ENCODE measurements at regions not wholly inside any gene's neighbourhood (a gene's known extent, or its start where the extent isn't known, plus 50 kb on each side); places are given as distances from the start of the nearest gene placed in this dataset.

DNA sequence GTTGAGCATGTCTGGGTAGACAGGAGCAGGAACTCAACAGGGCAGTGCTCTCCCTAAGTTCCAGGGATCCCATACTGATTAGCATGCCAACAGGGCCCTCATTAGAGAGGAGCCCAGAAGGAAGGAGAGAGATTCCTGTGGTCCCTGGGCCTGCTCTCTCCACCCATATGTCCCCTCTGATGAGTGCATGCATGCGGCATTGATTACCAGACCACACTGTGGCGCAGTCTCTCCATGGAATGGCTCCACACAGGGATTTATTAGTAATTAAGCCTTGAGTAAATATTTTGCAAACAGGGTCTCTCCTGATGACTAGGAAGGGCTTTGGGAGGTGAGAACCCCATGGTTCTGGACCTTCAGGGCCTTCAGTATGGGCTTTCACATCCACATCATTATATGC lies 60.0 kb upstream of the ST8SIA2 start:
- H3K9me3 ChIP-seq (ENCODE audit: control insufficient read depth in 1 of 2, insufficient read depth in 1 of 2, low read depth in 1 of 2, low read length in 2 of 2), result no peaks in the 10 kb centered on the region
- H3K4me2 ChIP-seq (ENCODE audit: low read length), result no peak overlapping the region
- H4K20me1 ChIP-seq (ENCODE audit: insufficient read depth), result no peaks in the 10 kb centered on the region
- ATAC-seq (no peak), DNase-seq (ENCODE audit: low read depth, low spot score) (no peak)
- intact Hi-C loops (cut with micrococcal nuclease), result no loop called here
- H3K9me2 ChIP-seq (ENCODE audit: insufficient read depth), result no peaks in the 10 kb centered on the region
- TF ChIP-seq RAD21 (IDR thresholded peaks at IDR 0.05; ENCODE audit: low read depth) (0 out of 2 replicates have a peak, but pooled peaks have one; percentile 6), CEBPB (IDR thresholded peaks at IDR 0.05; ENCODE audit: low read depth) (no peak), POLR2A (IDR thresholded peaks at IDR 0.05; ENCODE audit: borderline replicate concordance, extremely low read depth, insufficient read depth, insufficient read length) (no peak), TCF7L2 (IDR thresholded peaks at IDR 0.05; ENCODE audit: borderline replicate concordance, extremely low read depth, insufficient read depth, insufficient read length) (no peak), ATF3 (IDR thresholded peaks at IDR 0.05) (no peak), POLR2AphosphoS5 (IDR thresholded peaks at IDR 0.05; ENCODE audit: low read depth, low read length) (no peak), SIN3A (IDR thresholded peaks at IDR 0.05; ENCODE audit: low read depth) (no peak), ZFX (IDR thresholded peaks at IDR 0.05) (no peak)
- TF ChIP-seq, protein P1, sequence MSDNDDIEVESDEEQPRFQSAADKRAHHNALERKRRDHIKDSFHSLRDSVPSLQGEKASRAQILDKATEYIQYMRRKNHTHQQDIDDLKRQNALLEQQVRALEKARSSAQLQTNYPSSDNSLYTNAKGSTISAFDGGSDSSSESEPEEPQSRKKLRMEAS (IDR thresholded peaks at IDR 0.05), result no peak
- H3K27me3 ChIP-seq (ENCODE audit: insufficient read depth, low read length), result peaks cover 5% of the 10 kb centered on the region; the same call in 1 of the 2 replicates
- ChIA-PET CTCF (no interaction called here), POLR2A (no interaction called here), RAD21 (ENCODE audit: low non-redundant PET in 1 of 2, low total read pairs in 2 of 2, uncharacterized antibody in 2 of 2, unreplicated experiment in 2 of 2) (no interaction called here)
- no peak overlapping the region for H3K4me3 ChIP-seq (replicated peaks in 1 of 2; ENCODE audit: low read depth in 1 of 2, low read length in 2 of 2)
- no peak overlapping the region for H3K27ac ChIP-seq (ENCODE audit: low read depth, low read length)
- no peaks in the 10 kb centered on the region for H3K4me1 ChIP-seq (ENCODE audit: control insufficient read depth in 1 of 2, insufficient read depth in 2 of 2, low read length in 2 of 2)
- H2AFZ ChIP-seq (ENCODE audit: low read depth, low read length, poor library complexity, severe bottlenecking), result no peak overlapping the region
- H3K36me3 ChIP-seq (ENCODE audit: control insufficient read depth in 1 of 2, insufficient read depth in 2 of 2, low read length in 2 of 2), result no peaks in the 10 kb centered on the region
- no peak overlapping the region for H3K9ac ChIP-seq (ENCODE audit: low read length)
- BruUV-seq (replicated peaks), result no TSS peak
- no peaks in the 10 kb centered on the region for H3K79me2 ChIP-seq (ENCODE audit: insufficient read depth, low read length)

DNA sequence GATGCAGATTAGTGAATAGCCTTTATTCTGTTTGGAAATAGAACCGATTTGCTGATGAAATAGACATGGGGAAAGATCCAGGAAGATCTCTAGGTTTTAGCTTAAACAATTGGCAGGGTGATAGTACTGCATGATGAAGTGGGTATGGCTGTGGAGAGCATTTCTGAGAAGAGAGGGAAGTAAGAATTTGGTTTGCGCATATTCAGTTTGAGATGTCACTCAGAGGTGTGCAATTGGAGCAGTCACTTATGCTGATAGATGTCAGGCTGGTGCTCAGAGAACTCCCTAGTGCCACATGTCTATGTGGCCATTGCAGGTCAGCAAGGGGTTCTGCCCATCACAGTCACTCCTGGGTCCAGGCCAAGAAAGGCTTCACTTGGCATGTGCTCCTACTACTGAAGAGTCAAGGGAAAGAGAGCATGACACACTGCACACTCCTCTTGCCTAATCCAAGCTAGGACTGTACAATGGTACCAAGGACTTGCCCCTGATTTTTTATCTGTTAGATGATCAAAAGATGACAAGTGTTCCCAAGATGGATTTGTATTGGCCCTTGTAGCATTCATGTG lies 57.2 kb upstream of the ST8SIA2 start:
- Histone ChIP-seq H3K4me1 (ENCODE audit: control insufficient read depth in 1 of 2, insufficient read depth in 2 of 2, low read length in 2 of 2) (no peaks in the 10 kb centered on the region), H4K20me1 (ENCODE audit: insufficient read depth) (no peaks in the 10 kb centered on the region), H3K27ac (ENCODE audit: low read depth, low read length) (no peak overlapping the region), H2AFZ (ENCODE audit: low read depth, low read length, poor library complexity, severe bottlenecking) (no peak overlapping the region), H3K4me3 (replicated peaks in 1 of 2; ENCODE audit: low read depth in 1 of 2, low read length in 2 of 2) (no peak overlapping the region), H3K36me3 (ENCODE audit: control insufficient read depth in 1 of 2, insufficient read depth in 2 of 2, low read length in 2 of 2) (no peaks in the 10 kb centered on the region), H3K27me3 (ENCODE audit: insufficient read depth, low read length) (peaks cover 12% of the 10 kb centered on the region; the same call in 1 of the 2 replicates), H3K9me2 (ENCODE audit: insufficient read depth) (no peaks in the 10 kb centered on the region), H3K4me2 (ENCODE audit: low read length) (no peak overlapping the region), H3K9me3 (ENCODE audit: control insufficient read depth in 1 of 2, insufficient read depth in 1 of 2, low read depth in 1 of 2, low read length in 2 of 2) (no peaks in the 10 kb centered on the region), H3K9ac (ENCODE audit: low read length) (no peak overlapping the region), H3K79me2 (ENCODE audit: insufficient read depth, low read length) (no peaks in the 10 kb centered on the region)
- ATAC-seq (no peak), DNase-seq (ENCODE audit: low read depth, low spot score) (no peak)
- POLR2A ChIA-PET, result no interaction called here
- intact Hi-C loops (cut with micrococcal nuclease), result no loop called here
- CTCF ChIA-PET, result no interaction called here
- TF ChIP-seq RAD21 (IDR thresholded peaks at IDR 0.05; ENCODE audit: low read depth) (no peak), TCF7L2 (IDR thresholded peaks at IDR 0.05; ENCODE audit: borderline replicate concordance, extremely low read depth, insufficient read depth, insufficient read length) (no peak), CEBPB (IDR thresholded peaks at IDR 0.05; ENCODE audit: low read depth) (no peak), SRF (IDR thresholded peaks at IDR 0.05; ENCODE audit: low read depth) (no peak), POLR2AphosphoS5 (IDR thresholded peaks at IDR 0.05; ENCODE audit: low read depth, low read length) (no peak), EZH2phosphoT487 (IDR thresholded peaks at IDR 0.05; ENCODE audit: borderline replicate concordance) (no peak), ZFX (IDR thresholded peaks at IDR 0.05) (no peak), ELF1 (IDR thresholded peaks at IDR 0.05; ENCODE audit: borderline replicate concordance, low read depth) (no peak)
- TF ChIP-seq, protein P2, sequence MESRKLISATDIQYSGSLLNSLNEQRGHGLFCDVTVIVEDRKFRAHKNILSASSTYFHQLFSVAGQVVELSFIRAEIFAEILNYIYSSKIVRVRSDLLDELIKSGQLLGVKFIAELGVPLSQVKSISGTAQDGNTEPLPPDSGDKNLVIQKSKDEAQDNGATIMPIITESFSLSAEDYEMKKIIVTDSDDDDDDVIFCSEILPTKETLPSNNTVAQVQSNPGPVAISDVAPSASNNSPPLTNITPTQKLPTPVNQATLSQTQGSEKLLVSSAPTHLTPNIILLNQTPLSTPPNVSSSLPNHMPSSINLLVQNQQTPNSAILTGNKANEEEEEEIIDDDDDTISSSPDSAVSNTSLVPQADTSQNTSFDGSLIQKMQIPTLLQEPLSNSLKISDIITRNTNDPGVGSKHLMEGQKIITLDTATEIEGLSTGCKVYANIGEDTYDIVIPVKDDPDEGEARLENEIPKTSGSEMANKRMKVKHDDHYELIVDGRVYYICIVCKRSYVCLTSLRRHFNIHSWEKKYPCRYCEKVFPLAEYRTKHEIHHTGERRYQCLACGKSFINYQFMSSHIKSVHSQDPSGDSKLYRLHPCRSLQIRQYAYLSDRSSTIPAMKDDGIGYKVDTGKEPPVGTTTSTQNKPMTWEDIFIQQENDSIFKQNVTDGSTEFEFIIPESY (IDR thresholded peaks at IDR 0.05; ENCODE audit: extremely low read depth, insufficient replicate concordance, low read length), result no peak
- no TSS peak for BruUV-seq (replicated peaks)
- RAD21 ChIA-PET (ENCODE audit: low non-redundant PET in 1 of 2, low total read pairs in 2 of 2, uncharacterized antibody in 2 of 2, unreplicated experiment in 2 of 2), result no interaction called here

Measured in HCT116 (cell line).